HG03066 (cell line): ENCODE measurements at regions not wholly inside any gene's neighbourhood (a gene's known extent, or its start where the extent isn't known, plus 50 kb on each side); places are given as distances from the start of the nearest gene placed in this dataset.

ENCODE experiments used
- ATAC-seq: cut with Tn5 transposase; IDR thresholded peaks from one replicate; pipeline ENCODE4 v1.9.1; 2021; ENCODE audit warnings: low read depth; ENCODE audit not compliant: unreplicated experiment

- ATAC-seq: no peak
These were observed 198.6 kb downstream of the TLE1 start for GRCh38 chr9:81490605-81491331.

GRCh38 chr9:81489046-81489445 is 200.3 kb downstream of the TLE1 start:
- ATAC-seq: no peak

- no peak for ATAC-seq
These were observed 208.3 kb downstream of the TLE1 start for GRCh38 chr9:81480828-81481604.

GRCh38 chr9:81479573-81479972 is 209.8 kb downstream of the TLE1 start:
- ATAC-seq: no peak

GRCh38 chr9:81477669-81478068 is 211.7 kb downstream of the TLE1 start:
- no peak for ATAC-seq

- ATAC-seq: no peak
These were observed 212.4 kb downstream of the TLE1 start for GRCh38 chr9:81476813-81477490.

GRCh38 chr9:81474792-81475191 is 214.6 kb downstream of the TLE1 start:
- ATAC-seq: no peak

- no peak for ATAC-seq
These were observed 215.2 kb downstream of the TLE1 start for GRCh38 chr9:81474125-81474524.

- no peak for ATAC-seq
These were observed 215.6 kb downstream of the TLE1 start for GRCh38 chr9:81473708-81474107.

- no peak for ATAC-seq
These were observed 216.1 kb downstream of the TLE1 start for GRCh38 chr9:81473206-81473605.

- ATAC-seq: no peak
These were observed 216.6 kb downstream of the TLE1 start for GRCh38 chr9:81472701-81473100.

GRCh38 chr9:81470864-81471263 is 218.5 kb downstream of the TLE1 start:
- ATAC-seq: no peak

- ATAC-seq: no peak
These were observed 221.2 kb downstream of the TLE1 start for GRCh38 chr9:81468084-81468595.

GRCh38 chr9:81466981-81467380 is 222.4 kb downstream of the TLE1 start:
- ATAC-seq: no peak

- ATAC-seq: no peak
These were observed 223.8 kb downstream of the TLE1 start for GRCh38 chr9:81465468-81466011.

GRCh38 chr9:81462801-81463200 is 226.5 kb downstream of the TLE1 start:
- no peak for ATAC-seq

- no peak for ATAC-seq
These were observed 228.2 kb downstream of the TLE1 start for GRCh38 chr9:81461196-81461595.

GRCh38 chr9:81460693-81461092 is 228.7 kb downstream of the TLE1 start:
- ATAC-seq: no peak

GRCh38 chr9:81459591-81459990 is 229.8 kb downstream of the TLE1 start:
- ATAC-seq: no peak

GRCh38 chr9:81456431-81457006 is 232.8 kb downstream of the TLE1 start:
- ATAC-seq: no peak
